Loucy (cell line): ENCODE measurements at regions not wholly inside any gene's neighbourhood (a gene's known extent, or its start where the extent isn't known, plus 50 kb on each side); places are given as distances from the start of the nearest gene placed in this dataset.

ENCODE experiments used
- CTCF ChIP-seq: fragments of 200-600 bp; sonication (generic); conservative IDR thresholded peaks from 2 replicates; pipeline ENCODE4 v1.5.1; 2014; ENCODE audit warnings: mild to moderate bottlenecking, antibody characterized with exemption, low read length
- EZH2phosphoT487 ChIP-seq: fragments of 200-600 bp; IDR thresholded peaks from 2 replicates; pipeline ENCODE4 v1.6.1; 2018; ENCODE audit warnings: antibody characterized with exemption, mild to moderate bottlenecking, moderate library complexity, borderline replicate concordance

GRCh38 chr6:92647630-92648029 lies 771.7 kb downstream of the EPHA7 start:
- TF ChIP-seq CTCF: no peak
- TF ChIP-seq EZH2phosphoT487: no peak
